ENCODE measurements at regions not wholly inside any gene's neighbourhood (a gene's known extent, or its start where the extent isn't known, plus 50 kb on each side); places are given as distances from the start of the nearest gene placed in this dataset.

GRCh38 chr12:43665091-43665490 lies 93.5 kb downstream of the PUS7L start:
- H3K4me3 ChIP-seq (ENCODE audit: severe bottlenecking): no peak overlapping the region
- no peaks in the 10 kb centered on the region for H3K4me1 ChIP-seq (ENCODE audit: insufficient read depth, poor library complexity, severe bottlenecking)
- H3K27ac ChIP-seq (ENCODE audit: poor library complexity, severe bottlenecking): no peak overlapping the region
- no peaks in the 10 kb centered on the region for H3K36me3 ChIP-seq (ENCODE audit: low read depth)
- H3K27me3 ChIP-seq (ENCODE audit: insufficient read depth, poor library complexity, severe bottlenecking): no peaks in the 10 kb centered on the region
- DNase-seq (ENCODE audit: low spot score) (no peak), ATAC-seq (ENCODE audit: low read depth) (no peak)
- TF ChIP-seq CTCF (IDR thresholded peaks at IDR 0.05; ENCODE audit: poor library complexity, severe bottlenecking): no peak
- no peaks in the 10 kb centered on the region for H3K9me3 ChIP-seq (ENCODE audit: severe bottlenecking)

- TF ChIP-seq CTCF (IDR thresholded peaks at IDR 0.05; ENCODE audit: poor library complexity, severe bottlenecking): no peak
- DNase-seq (ENCODE audit: low spot score) (no peak), ATAC-seq (ENCODE audit: low read depth) (no peak)
- Histone ChIP-seq H3K36me3 (ENCODE audit: low read depth) (no peaks in the 10 kb centered on the region), H3K4me1 (ENCODE audit: insufficient read depth, poor library complexity, severe bottlenecking) (no peaks in the 10 kb centered on the region), H3K27ac (ENCODE audit: poor library complexity, severe bottlenecking) (no peak overlapping the region), H3K27me3 (ENCODE audit: insufficient read depth, poor library complexity, severe bottlenecking) (no peaks in the 10 kb centered on the region), H3K4me3 (ENCODE audit: severe bottlenecking) (no peak overlapping the region), H3K9me3 (ENCODE audit: severe bottlenecking) (no peaks in the 10 kb centered on the region)
These were observed 95.9 kb downstream of the PUS7L start for GRCh38 chr12:43662736-43663135.

- no peak for DNase-seq (ENCODE audit: low spot score)
- ATAC-seq (ENCODE audit: low read depth): peak; percentile 76; the same call in 2 of the 3 replicates
- no peaks in the 10 kb centered on the region for H3K4me1 ChIP-seq (ENCODE audit: insufficient read depth, poor library complexity, severe bottlenecking)
- H3K27me3 ChIP-seq (ENCODE audit: insufficient read depth, poor library complexity, severe bottlenecking): no peaks in the 10 kb centered on the region
- no peak for TF ChIP-seq CTCF (IDR thresholded peaks at IDR 0.05; ENCODE audit: poor library complexity, severe bottlenecking)
- no peak overlapping the region for H3K4me3 ChIP-seq (ENCODE audit: severe bottlenecking)
- no peaks in the 10 kb centered on the region for H3K36me3 ChIP-seq (ENCODE audit: low read depth)
- no peaks in the 10 kb centered on the region for H3K9me3 ChIP-seq (ENCODE audit: severe bottlenecking)
- H3K27ac ChIP-seq (ENCODE audit: poor library complexity, severe bottlenecking): no peak overlapping the region
These were observed 103.0 kb downstream of the PUS7L start for GRCh38 chr12:43655586-43655985.

- DNase-seq (ENCODE audit: low spot score) (no peak), ATAC-seq (ENCODE audit: low read depth) (no peak)
- H3K4me3 ChIP-seq (ENCODE audit: severe bottlenecking): no peak overlapping the region
- TF ChIP-seq CTCF (IDR thresholded peaks at IDR 0.05; ENCODE audit: poor library complexity, severe bottlenecking): no peak
- H3K4me1 ChIP-seq (ENCODE audit: insufficient read depth, poor library complexity, severe bottlenecking): no peaks in the 10 kb centered on the region
- no peaks in the 10 kb centered on the region for H3K9me3 ChIP-seq (ENCODE audit: severe bottlenecking)
- H3K27me3 ChIP-seq (ENCODE audit: insufficient read depth, poor library complexity, severe bottlenecking): no peaks in the 10 kb centered on the region
- H3K36me3 ChIP-seq (ENCODE audit: low read depth): no peaks in the 10 kb centered on the region
- H3K27ac ChIP-seq (ENCODE audit: poor library complexity, severe bottlenecking): no peak overlapping the region
These were observed 101.9 kb upstream of the ADAMTS20 start for GRCh38 chr12:43653917-43654316.

- Histone ChIP-seq H3K4me3 (ENCODE audit: severe bottlenecking) (no peak overlapping the region), H3K36me3 (ENCODE audit: low read depth) (no peaks in the 10 kb centered on the region), H3K27ac (ENCODE audit: poor library complexity, severe bottlenecking) (no peak overlapping the region), H3K9me3 (ENCODE audit: severe bottlenecking) (no peaks in the 10 kb centered on the region), H3K4me1 (ENCODE audit: insufficient read depth, poor library complexity, severe bottlenecking) (no peaks in the 10 kb centered on the region), H3K27me3 (ENCODE audit: insufficient read depth, poor library complexity, severe bottlenecking) (no peaks in the 10 kb centered on the region)
- no peak for TF ChIP-seq CTCF (IDR thresholded peaks at IDR 0.05; ENCODE audit: poor library complexity, severe bottlenecking)
- no peak for DNase-seq (ENCODE audit: low spot score)
- no peak for ATAC-seq (ENCODE audit: low read depth)
These were observed 101.4 kb upstream of the ADAMTS20 start for GRCh38 chr12:43653289-43653915.
